Endothelial cell of umbilical vein (primary cell): ENCODE measurements at regions not wholly inside any gene's neighbourhood (a gene's known extent, or its start where the extent isn't known, plus 50 kb on each side); places are given as distances from the start of the nearest gene placed in this dataset.

Experiments
- CTCF ChIP-seq, 2 donors: IDR thresholded peaks; 1 replicate in 1 of 2; 2 replicates in 1 of 2; pipeline ENCODE4 v1.5.1; 2011; ENCODE audit warnings: low read length in 2 of 2, mild to moderate bottlenecking in 2 of 2, moderate library complexity in 2 of 2, control low read depth in 1 of 2, inconsistent platforms in 1 of 2, low read depth in 1 of 2; ENCODE audit not compliant: insufficient read depth in 1 of 2; ENCODE audit errors: extremely low read depth in 1 of 2
- JUN ChIP-seq: IDR thresholded peaks from 2 replicates; pipeline ENCODE4 v1.6.1; 2011; ENCODE audit warnings: borderline replicate concordance, low read depth; ENCODE audit not compliant: insufficient read length, insufficient read depth
- MYC ChIP-seq: IDR thresholded peaks from one replicate; pipeline ENCODE4 v1.6.1; 2011; ENCODE audit warnings: mild to moderate bottlenecking, low read depth, low read length
- POLR2A ChIP-seq: IDR thresholded peaks from 2 replicates; pipeline ENCODE4 v1.6.1; 2012; ENCODE audit warnings: low read depth, mild to moderate bottlenecking, control low read depth, low read length

GRCh38 chr19:30109565-30109964, 167.5 kb downstream of the URI1 start:
- TF ChIP-seq JUN (no peak), CTCF (IDR thresholded peaks at IDR 0.05; ENCODE audit: extremely low read depth in 1 of 2, insufficient read depth in 1 of 2, low read depth in 1 of 2, low read length in 2 of 2) (no peak), POLR2A (no peak), MYC (no peak)
